ENCODE measurements at regions not wholly inside any gene's neighbourhood (a gene's known extent, or its start where the extent isn't known, plus 50 kb on each side); places are given as distances from the start of the nearest gene placed in this dataset.
"Not testable (repeated sequence)": the region's sequence is repeated elsewhere in the genome, so short reads cannot be mapped to it uniquely, and the experiment has no call there.

DNA sequence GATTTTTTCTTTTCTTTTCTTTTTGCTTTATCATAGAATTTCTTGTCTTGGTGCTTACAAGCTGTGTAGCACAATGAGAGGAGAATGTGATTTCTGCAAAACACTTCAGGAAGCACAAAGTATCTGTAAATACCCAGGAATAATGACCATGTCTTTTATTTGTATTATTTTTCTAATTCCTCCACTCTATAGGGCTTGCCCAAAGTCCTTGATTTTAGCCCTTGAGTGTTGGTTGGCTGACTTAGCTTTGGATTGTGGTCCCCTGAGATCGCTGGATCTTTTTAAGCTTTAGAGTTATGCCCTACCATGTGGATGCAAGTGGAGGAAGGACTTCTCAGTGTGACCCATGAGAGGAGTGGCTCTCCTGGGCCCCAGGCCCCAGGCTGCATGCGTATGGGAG lies 52.2 kb downstream of the HOXC4 start:
- DNase-seq (ENCODE audit: missing footprints); intact Hi-C loops (cut with DNase I); ATAC-seq: not testable (repeated sequence)

- intact Hi-C loops (cut with DNase I); ATAC-seq; DNase-seq (ENCODE audit: missing footprints): not testable (repeated sequence)
Observed at GRCh38 chr12:54106252-54106651, 52.6 kb downstream of the HOXC4 start.

GRCh38 chr12:54106803-54107579 lies 53.4 kb downstream of the HOXC4 start:
- ATAC-seq; DNase-seq (ENCODE audit: missing footprints); intact Hi-C loops (cut with DNase I): not testable (repeated sequence)

DNA sequence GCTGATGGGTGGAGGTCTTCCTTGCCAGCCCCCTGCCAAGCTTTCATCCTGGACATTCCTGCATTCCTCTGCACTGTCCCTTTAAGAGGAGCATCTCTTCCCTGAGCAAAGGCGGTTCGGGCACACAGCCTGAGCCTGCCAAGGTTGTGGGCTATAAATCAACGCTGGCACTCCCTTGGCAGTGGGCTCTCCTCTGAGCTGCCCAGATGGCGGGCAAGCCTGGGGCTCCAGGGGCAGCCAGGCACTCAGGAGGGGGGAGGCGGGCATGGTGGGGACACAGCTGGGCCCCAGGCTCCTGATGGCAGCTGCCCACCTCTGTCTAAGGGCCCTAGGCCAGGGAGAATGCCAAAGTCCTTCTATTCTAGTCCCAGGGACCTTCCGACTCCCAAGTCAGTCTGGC lies 58.7 kb downstream of the HOXC4 start:
- ATAC-seq; DNase-seq (ENCODE audit: missing footprints); intact Hi-C loops (cut with DNase I): not testable (repeated sequence)

DNA sequence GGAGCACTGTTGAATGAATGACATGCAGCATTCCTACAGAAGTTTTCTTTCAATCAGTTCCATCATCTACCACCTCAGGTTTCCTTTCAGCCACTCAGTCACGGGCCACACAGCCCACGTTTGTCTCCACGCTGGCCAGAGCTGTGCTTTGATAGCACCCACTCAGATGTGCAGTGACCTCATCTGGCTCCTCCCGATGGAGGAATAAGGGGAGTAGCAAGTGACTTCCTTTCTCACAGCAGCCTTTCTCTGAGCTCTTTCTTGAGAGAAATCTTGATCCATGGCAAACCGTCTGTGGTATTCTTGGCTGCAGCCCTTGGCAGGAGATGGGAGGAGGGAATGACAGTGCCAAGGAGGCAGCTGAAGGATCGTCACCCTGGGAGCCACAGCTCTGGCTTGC lies 62.4 kb downstream of the HOXC4 start:
- ATAC-seq; intact Hi-C loops (cut with DNase I): not testable (repeated sequence)

GRCh38 chr12:54117392-54117791 lies 63.8 kb downstream of the HOXC4 start:
- intact Hi-C loops (cut with DNase I); DNase-seq (ENCODE audit: missing footprints); ATAC-seq: not testable (repeated sequence)

More for the DNA sequence above, 62.4 kb downstream of the HOXC4 start:
- DNase-seq (ENCODE audit: missing footprints), result not testable (repeated sequence)

- DNase-seq (ENCODE audit: missing footprints); intact Hi-C loops (cut with DNase I); ATAC-seq: not testable (repeated sequence)
Observed at GRCh38 chr12:54119082-54119481, 65.4 kb downstream of the HOXC4 start.

- intact Hi-C loops (cut with DNase I); ATAC-seq; DNase-seq (ENCODE audit: missing footprints): not testable (repeated sequence)
Observed at GRCh38 chr12:54123981-54124380, 64.8 kb downstream of the SMUG1 start.

DNA sequence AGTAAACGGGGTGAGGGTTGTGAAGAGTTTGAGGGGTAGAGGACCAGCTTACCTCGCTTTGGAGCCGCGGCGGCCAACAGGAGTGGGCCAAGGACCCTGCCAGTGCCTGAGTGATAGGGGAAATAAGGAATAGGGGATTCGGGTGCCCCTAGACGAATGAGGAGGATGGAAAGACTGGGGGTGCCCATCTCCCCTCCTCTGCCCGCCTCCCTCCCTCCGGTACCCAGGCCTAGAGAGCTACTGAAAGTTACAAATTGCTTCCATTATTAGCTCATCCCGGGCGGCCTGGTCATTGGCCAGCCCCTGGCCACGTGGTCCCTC lies 63.1 kb downstream of the SMUG1 start:
- DNase-seq (ENCODE audit: missing footprints); intact Hi-C loops (cut with DNase I); ATAC-seq: not testable (repeated sequence)

GRCh38 chr12:54126029-54126695 lies 62.6 kb downstream of the SMUG1 start:
- ATAC-seq (peak; percentile 65), DNase-seq (ENCODE audit: missing footprints) (no peak)
- intact Hi-C loops (cut with DNase I), result no loop called here

- DNase-seq (ENCODE audit: missing footprints) (no peak), ATAC-seq (peak; percentile 91)
- intact Hi-C loops (cut with DNase I), result no loop called here
Observed at GRCh38 chr12:54126696-54127537, 61.9 kb downstream of the SMUG1 start.

DNA sequence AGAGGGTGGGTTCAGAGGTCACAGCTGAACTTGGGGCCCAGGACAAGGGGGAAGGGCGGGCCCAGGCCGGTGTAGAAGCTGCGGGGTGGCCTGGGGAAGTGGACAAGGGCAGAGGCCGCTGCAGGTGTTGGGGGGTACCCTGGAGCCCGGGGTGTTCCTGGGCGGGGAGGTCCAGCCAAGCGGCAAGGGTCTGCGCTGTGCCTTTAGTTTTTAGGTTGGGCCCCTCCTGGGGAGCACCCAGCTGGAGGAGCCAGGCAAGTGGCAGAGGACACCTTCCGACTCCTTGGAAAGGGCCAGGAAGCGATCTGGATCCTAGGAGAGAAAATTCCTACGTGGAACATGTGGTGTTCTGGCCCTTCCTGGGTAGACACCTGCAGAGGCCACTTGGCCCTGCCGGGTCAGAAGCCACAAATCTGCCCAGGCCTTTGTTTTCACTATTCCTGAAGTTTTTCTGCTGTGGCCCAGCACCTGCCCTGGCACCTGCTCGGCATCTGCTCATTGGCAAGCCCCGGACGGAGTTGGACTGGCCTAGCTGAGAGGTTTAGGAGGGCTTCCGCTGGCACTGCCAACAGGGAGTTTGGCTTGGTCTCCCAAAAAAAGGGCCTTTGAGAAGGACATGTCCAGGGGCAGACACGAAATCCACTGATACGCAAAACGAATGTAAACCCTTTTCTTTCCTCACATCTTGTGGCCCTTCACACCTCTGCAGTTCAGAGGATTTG lies 61.1 kb downstream of the SMUG1 start:
- DNase-seq (ENCODE audit: missing footprints), result no peak
- ATAC-seq, result no peak
- intact Hi-C loops (cut with DNase I), result no loop called here

DNA sequence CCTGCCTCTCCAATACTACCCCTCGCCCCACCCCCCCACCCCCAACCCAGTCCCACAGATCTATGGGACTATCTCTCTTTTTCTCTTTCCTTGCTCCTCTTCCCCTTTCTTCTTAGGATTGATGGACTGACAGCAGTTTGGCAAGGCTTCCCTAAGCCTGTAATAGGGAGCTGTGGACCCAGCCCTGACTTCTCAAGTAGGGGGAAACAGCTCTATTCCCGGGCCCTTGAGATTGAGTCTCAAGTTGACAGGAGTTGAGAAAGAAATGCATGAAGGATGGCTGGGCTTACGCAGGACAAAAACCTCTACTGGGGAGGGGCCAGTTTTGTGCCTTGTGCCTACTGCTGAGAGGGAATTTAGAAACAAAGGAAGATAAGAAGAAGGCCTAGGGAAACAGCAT lies 60.4 kb downstream of the SMUG1 start:
- ATAC-seq (no peak), DNase-seq (ENCODE audit: missing footprints) (no peak)
- intact Hi-C loops (cut with DNase I), result no loop called here

DNA sequence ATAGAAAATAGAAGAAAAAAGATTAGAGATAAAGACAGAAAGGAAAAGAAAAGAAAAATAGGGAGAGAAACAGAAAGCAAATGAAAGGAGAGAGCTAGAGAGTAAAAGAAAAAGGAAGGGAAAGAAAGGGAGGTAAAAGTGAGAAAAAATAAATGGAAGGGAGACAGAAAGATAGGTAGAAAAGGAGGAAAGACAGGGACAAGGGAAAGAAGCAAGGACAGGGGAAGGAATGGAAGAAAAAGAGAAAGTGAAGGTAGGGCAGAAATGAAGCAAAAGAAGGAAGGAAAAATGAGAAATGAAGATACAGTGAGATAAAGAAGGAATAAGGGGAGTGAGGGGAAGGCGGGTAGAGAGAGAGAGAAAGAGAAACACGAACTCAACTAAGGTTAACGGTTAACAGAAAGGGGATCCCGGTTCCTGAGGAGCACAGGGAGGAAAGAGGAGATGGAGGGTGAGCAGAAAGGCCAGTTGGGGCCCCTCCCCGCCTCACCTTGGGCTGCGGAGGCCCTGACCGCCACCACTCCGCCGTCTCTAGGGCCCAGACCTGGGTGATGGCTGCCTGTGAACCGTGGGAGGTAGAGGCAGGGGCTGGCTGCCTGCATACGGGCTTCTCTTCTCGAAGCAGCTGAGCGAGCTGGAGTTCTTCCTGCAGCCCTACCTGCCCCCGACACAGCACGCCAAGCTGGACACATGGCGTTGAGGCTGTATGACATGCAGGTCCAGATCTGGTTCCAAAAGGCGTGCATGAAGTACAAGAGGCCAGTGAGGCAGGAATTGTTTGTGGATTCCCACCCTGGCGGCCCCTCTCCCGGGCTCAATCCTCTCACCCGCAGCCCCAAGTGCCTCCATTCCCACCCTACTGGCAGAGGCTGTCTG lies 59.5 kb downstream of the SMUG1 start:
- DNase-seq (ENCODE audit: missing footprints) (no peak), ATAC-seq (no peak)
- intact Hi-C loops (cut with DNase I), result no loop called here

Measured in Right ventricle myocardium inferior (tissue), 1 donor.